ENCODE measurements at regions not wholly inside any gene's neighbourhood (a gene's known extent, or its start where the extent isn't known, plus 50 kb on each side); places are given as distances from the start of the nearest gene placed in this dataset.
"Not testable (repeated sequence)": the region's sequence is repeated elsewhere in the genome, so short reads cannot be mapped to it uniquely, and the experiment has no call there.

DNA sequence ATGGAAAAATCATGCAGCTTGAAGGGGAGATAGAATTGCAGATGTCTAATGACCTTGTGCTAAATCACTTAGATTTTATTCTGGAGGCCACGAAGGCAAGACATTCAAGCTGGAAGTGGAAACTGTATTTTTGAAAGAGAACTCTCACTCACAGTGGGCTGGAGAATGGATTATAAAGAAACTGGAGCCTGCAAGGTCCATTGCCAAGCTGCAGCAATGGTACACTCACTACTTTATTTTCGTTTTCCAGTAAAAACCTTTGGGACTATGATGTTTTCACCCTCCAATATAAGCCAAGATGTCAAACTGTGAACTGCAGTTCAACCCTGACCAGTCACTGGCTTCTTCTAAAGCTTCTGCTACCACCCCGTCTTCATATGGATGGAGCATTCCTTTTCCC, 62.0 kb downstream of the SKIDA1 start:
- no peak for DNase-seq

DNA sequence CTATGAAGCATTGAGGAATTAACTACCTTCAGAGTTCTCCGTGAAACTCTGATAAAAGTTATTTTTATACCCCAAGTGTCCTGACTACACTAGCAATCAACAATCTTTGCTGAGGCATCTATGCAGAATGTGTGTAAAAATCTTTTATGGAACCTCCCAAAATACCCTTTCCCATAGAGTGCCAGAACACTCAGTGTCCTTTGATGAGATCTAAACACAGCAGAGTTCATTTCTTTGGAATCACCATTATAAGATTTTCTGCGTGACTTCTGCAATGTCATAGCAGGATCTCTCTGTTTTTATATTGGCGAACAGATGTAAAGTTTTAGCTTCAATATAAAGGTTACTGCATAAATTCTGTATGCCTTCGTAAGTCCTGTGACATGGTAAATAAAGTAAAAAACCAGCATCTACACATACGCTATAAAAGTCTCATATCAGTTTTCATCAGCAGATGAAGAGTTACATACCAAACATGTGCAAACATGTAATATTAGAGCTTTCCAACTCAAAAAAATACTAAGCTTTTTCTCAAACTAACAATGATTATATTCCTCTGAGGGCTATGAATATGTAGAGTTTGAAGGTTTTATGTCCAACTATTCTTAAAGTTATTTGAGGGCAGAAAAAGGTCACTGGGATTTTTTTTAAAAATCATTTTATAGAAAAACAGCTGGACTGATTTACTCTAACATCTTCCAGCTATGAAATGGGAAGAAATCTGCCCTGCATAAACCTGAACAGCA, 67.2 kb downstream of the SKIDA1 start:
- DNase-seq, result peak; percentile 96

DNA sequence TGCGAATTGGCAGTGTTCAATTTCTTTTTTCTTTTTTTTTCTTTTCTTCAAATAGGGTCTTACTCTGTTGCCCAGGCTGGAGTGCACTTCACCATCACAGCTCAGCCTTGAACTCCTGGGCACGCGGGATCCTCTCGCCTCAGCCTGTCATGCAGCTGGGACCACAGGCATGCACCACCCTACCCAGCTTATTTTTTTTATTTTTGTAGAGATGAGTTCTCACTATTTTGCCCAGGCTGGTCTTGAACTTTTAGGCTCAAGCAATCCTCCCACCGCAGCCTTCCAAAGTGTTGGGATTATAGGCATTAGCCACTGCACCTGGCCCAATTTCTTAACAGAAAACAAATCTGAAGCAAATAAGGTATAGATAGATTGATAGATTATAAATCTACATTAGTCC, 69.3 kb downstream of the SKIDA1 start:
- no peak for DNase-seq

DNA sequence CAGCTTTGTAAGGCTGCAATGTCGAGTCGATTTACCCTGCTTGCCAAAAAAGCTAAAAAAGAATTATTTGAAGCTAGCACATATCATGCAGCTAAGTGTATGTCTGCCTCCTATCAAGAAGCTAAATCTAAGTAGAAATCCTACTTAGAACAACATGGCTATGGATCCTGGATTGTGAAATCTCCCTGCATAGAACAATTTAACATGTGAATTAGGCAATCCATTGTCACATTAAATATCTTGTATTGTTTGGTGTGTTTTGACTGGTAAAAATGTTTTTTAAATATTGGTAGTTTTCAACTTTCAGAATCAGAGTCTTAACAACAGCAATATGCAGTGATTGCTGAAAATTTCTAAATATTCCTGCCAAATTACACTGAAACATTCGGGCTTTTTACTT, 73.3 kb downstream of the SKIDA1 start:
- no peak for DNase-seq

DNA sequence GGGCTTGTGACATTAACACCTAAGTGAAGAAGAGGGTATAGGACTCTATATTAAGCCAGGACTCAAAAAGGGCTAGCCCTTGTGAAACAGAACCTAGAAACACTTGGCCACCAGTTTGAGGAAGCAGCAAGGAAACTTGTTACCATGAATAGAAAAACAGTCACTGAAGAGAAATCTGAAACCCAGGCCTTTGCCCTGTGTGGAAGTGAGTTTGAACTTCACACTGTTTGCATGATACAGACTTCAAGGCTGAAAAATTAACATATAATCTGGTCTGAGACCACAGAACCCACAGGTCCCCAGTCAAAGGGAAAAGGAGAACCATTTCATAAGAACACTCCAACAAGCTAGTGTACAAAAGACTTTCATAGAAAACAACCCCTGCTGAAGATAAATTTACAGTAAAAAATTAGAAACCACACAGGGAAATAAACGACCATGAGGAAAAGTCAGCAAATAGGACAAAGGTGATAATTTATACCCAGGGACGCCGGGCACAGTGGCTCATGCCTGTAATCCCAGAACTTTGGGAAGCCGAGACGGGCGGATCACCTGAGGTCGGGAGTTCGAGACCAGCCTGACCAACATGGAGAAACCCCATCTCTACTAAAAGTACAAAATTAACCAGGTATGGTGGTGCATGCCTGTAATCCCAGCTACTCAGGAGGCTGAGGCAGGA, 76.1 kb downstream of the SKIDA1 start:
- no peak for DNase-seq

DNA sequence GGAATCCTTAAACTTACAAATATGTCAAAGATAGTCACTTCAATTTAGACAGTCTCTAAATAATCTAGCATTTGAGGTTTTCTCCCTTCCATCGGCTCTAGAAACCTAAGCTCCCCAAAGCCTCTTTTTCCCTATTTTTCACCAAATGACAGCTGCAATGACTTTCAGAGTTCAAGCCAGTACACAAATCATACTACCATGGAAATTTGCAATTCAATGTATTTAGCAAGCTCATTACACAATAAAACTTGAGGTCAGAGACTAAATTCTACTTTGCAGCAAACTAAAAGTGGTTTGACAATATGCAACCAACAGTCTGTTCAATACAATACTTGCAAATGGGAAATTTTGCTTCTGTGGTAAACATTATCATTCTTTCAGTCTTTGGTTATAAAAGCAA, 80.3 kb downstream of the SKIDA1 start:
- no peak for DNase-seq

DNA sequence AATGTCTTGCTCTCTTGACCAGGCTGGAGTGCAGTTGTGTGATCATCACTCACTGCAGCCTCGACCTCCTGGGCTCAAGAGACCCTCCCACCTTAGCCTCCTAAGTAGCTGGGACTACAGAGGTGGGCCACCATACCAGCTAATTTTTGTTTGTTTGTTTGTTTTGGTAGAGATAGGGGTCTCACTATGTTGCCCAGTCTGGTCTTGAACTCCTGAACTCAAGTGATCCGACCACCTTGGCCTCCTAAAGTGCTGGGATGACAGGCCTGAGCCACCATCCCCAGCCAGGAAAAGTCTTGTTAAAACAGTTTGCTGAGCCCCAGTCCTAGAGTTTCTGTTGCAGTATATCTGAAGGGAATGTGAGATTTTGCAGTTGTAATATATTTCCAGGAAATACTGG, 83.9 kb downstream of the SKIDA1 start:
- DNase-seq, result no peak

DNA sequence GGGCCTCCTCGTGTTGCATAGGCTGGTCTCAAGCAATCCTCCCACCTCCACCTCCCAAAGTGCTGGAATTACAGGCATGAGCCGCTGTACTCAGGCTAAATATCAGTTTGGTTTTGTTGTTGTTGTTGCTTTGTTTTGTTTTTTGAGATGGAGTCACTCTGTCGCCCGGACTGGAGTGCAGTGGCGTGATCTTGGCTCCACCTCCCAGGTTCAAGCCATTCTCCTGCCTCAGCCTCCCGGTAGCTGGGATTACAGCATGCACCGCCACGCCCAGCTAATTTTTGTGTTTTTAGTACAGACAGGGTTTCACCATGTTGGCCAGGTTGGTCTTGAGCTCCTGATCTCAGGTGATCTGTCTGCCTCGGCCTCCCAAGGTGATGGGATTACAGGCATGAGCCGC, 86.6 kb downstream of the SKIDA1 start:
- not testable (repeated sequence) for DNase-seq

DNA sequence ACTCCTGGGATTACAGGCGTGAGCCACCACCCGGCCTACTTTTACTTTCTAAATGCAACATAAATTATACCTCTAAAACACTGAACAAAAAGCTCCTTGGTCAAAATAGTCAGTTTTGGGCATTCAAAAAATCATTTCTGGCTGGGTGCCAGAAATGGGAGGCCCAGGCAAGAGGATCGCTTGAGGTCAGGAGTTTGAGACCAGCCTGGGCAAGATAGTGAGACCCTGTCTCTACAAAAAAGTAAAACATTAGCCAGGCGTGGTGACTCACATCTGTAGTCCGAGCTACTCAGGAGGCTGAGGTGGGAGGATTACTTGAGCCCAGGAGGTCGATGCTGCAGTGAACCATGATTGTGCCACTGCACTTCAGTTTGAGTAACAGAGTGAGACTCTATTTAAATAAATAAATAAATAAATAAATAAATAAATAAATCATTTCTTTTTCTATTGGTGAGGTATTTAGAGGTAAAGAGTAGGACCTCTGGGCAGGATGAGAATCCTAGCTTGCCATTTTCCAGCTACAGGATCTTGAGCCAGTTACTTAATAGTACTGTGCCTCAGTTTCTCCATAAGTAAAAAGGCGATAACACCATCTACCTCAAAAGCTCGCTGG, 87.6 kb downstream of the SKIDA1 start:
- no peak for DNase-seq

DNA sequence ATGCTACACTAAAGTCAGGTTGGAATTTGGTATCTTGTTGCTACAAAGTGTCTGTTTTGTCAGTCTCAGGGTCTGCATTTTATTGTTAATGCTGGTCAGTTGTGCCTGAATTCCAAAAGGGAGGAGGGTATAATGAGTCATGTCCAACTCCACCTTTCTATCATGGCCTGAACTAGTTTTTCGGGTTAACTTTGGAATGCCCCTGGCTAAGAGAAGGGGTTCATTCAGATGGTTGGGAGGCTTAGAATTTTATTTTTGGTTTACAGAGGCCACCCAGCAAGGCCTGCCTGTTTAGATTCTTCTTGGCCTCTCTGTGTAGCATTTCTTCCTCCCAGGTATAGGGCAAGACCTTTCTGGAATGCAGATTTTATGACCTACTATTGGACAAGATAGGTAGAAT, 93.2 kb downstream of the SKIDA1 start:
- no peak for DNase-seq

DNA sequence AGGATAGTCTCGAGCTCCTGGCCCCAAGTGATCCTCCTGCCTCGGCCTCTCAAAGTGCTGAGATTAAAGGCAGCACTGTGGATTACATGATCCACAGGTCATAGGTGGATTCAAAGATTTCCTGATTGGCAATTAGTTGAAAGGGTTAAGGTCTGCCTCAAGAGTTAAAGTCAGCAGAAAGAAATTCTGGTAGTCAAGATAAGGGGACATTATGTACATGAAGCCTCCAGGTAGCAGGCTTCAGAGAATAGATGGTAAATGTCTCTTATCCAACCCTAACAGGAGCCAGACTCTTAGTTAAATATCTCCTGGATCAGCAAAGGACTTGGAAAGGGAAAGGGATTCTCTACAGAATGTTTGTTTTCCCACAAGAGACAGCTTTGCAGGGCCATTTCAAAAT, 93.7 kb downstream of the SKIDA1 start:
- DNase-seq, result no peak

DNA sequence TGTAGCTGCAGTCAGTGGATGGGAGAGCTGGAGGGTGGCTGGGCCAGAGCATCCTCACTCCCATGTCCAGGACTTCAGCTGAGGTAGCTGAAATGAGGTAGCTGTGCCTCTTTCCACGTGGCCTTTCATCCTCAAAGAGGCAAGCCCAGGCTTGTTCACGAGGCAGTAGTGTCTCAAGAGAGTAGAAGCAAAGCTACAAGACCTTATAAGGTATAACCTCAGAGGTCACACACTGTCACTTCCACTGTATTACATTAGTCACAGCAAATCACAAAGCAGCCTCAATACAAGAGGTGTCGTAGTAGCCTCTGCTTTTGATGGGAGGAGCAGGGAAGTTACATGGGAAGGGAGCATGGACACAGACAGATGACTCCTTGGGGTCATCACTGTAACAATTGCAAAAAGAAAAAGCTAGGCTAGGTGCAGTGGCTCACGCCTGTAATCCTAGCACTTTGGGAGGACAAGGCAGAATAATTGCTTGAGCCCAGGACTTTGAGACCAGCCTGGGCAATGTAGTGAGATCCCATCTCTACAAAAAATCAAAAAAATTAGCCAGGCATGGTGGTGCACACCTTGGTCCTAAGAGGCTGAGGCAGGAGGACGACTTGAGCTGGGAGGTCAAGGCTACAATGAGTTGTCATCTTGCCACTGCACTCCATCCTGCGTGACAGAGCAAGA, 97.5 kb downstream of the SKIDA1 start:
- DNase-seq, result no peak

DNA sequence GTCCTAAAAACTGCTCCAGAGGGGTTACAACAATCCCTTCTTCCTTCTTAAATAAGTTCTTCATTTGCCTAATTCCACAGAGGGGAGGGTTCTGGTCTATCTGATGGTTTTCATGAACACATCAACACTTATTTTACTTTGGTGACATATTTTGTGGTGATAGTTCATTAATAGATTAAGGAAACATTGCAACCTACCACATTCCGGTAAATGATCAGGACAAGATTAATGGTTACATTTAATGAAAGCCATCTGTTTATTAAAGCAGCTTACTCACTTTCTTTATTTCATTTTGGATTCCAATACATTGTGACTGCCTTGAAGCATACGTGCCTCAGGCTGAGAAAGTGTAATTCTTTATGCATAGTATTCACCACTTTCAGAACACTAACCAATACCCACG, 101.0 kb downstream of the SKIDA1 start:
- DNase-seq, result peak; percentile 29

DNA sequence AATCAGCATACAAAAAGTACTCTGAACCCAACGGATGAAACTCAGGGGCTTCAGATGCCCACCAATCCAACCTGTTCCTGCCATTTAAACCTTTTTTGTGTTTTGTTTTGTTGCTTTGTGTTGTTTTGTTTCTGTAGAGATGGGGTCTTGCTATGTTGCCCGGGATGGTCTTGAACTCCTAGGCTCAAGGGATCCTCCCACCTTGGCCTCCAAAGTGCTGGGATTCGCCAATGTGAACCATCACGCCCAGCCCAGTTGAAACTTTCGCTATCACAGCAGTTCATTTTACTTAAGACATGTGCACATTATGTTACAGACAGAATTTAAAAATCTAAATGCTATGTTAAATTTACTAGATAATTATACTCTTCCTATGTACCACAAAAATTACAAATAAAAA, 101.6 kb downstream of the SKIDA1 start:
- no peak for DNase-seq

DNA sequence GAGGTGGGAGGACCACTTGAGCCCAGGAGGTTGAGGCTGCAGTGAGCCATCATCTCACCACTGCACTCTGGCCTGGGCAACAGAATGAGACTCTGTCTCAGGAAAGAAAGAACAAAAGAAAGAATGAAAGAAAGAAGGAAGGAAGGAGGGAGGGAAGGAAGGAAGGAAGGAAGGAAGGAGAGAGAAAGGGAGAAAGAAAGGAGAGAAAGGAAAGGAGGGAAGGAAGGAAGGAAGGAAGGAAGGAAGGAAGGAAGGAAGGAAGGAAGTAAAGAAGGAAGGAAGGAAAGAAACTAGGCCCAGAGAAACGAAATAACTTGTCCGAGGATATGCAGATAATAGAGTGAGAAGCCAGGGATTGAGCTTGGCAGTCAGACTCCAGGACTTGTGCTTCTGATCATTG, 102.1 kb downstream of the SKIDA1 start:
- no peak for DNase-seq

DNA sequence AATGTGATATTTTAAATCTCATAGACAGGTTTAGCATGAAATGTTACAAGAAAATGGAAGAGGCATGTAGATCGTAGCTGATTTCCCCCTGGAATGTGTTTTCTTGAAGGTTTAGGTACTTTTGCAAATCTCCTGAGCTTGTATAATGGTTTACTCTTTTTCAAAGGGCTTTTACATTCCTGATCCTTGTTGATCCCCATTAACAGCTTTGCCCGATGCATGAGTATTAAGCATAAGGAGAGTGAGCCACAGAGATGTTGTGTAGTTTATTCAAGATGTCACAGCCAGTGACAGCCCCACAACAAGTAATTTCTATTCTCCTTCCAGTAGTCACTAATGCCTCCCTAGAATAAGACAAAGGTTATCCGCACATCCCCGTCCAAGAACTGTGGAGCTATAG, 103.7 kb downstream of the SKIDA1 start:
- no peak for DNase-seq

DNA sequence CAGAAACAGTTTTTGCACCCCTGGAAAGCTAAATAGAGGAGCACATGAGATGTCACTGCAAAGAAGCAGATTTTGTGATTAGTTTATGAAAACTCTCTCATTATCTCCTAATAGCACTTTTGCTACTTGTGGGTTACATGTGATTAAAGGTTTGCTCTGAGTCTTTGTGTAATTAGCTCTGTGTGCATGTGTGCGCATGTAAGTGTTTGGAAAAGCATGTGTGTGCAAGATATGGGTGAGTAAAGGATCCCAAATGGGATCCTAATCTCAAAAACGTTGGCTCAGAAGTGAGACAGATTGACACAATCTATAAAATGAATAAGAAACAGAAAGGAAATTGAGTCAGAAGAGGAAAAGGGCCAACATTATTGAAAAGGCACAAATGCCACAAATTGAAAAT, 104.5 kb downstream of the SKIDA1 start:
- no peak for DNase-seq

DNA sequence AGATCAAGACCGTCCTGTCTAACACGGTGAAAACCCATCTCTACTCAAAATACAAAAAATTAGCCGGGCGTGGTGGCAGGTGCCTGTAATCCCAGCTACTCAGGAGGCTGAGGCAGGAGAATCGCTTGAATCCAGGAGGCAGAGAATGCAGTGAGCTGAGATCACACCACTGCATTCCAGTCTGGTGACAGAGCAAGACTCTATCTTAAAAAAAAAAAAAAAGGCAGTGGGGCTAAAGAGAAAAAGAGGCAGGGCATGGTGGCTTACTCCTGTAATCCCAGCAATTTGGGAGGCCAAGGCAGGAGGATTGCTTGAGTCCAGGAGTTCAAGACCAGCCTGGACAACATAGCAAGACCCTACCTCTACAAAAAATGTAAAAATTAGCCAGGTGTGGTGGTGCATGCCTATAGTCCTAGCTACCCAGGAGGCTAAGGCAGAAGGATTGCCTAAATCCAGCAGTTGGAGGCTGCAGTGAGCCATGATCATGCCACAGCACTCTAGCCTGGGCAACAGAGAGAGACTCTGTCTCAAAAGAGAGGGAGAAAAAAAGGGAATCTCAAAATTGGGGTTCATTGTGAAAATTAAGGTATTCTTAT, 106.4 kb downstream of the SKIDA1 start:
- DNase-seq, result not testable (repeated sequence)

DNA sequence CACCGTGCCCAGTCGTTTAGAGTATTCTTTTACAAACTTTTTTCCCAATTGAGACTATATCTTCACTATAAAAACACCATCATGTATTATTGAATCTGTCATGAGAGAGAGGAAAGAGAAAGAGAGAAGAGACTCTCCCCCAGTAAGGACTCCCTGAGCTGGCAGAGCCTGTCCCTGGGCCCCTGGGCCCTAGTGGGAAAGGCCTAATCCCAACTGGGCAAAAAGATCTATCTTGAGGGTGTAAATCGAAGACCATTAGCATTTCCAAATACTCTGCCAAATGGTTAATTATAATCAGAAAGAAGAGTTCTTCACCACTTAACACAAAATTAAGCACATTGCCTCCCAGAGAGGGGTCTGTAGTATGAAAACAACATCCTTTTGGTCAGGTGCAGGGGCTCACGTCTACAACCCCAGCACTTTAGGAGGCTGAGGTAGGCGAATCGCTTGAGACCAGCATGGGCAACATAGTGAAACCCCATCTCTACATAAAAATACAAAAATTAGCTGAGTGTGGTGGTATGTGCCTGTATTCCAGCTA, 108.2 kb downstream of the SKIDA1 start:
- no peak for DNase-seq

DNA sequence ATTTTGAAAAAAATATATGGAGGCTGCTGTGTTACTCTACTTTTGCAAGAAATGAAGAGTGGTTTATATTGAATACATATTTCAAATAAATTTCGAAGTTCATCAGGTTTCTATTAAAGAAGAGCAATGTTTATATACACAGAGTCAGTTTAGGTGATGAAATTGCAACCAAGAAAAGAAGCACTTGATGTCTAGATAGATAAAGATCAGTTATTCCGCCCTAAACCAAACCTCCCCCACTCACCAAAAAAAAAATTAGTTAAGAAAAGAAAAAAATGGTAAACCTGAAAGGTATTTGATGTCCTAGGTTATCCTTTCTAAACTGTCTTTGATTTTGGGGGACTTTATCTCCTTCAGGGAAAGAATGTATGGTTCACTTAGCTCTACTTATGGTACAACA, 111.8 kb downstream of the SKIDA1 start:
- DNase-seq, result no peak

DNA sequence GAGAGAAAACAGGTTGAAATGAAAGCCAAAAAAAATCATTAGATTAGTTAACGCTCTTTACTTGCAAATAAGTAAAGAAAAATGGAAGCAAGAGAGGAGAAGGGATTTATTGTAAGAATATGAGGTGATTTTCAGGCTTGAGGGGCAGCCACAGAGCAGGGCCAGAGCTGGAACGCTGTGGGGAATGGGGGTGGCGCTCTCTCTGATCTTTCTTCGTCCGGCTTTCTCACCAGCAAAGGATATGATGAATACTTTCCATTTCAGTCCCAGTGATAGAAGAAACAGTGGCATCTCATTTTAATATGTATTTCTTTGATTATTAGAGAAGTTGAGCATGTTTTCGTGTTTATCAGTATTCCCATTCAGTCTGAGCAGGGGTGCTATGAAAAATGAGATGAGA, 112.2 kb downstream of the SKIDA1 start:
- DNase-seq, result no peak

DNA sequence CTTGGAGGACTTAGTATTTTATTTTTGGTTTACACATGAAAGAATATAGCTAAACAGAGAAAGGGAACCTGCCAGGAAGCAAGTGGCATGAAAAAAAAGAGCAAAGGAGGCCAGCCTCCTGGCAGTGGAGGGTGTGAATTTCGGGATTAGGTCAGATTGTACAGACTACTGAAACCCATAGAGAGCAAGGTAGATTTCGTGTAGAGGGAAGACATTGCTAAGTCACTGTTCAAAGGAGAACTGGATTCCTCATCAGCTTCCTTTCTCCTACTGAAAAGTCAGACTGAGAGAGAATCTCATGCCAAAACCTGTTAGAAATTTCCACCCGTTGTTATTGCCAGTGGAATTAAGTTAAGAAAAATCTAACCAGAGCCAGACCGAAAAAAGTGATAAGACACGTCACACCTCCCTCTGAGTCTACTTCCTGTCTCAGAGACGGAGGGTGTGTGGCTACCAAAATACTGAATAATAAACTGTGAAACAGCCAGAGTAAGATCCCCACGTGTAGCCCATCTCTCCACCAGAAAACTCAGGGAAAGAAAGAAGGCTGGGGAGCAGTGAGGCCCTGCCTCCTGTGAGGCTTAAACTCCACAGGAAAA, 118.8 kb downstream of the SKIDA1 start:
- DNase-seq, result no peak

Measured in skin of body (tissue), 1 donor.